Pancreas (tissue), 10 donors: ENCODE measurements at regions not wholly inside any gene's neighbourhood (a gene's known extent, or its start where the extent isn't known, plus 50 kb on each side); places are given as distances from the start of the nearest gene placed in this dataset.

Experiments
- ATAC-seq, 4 donors: fragments of 200-7000 bp; cut with Tn5 transposase; one replicate each; pipeline versions ENCODE4 v1.8.0 to v1.9.1; 2020; ENCODE audit warnings: mild to moderate bottlenecking in 4 of 4, moderate library complexity in 4 of 4
- DNase-seq, 6 donors: peaks; one replicate each; pipeline ENCODE4 v3.0.0-alpha.2; 2020
- FAIRE-seq: peaks from 2 replicates; lab custom pipeline; 2012; peaks lifted over from hg19 to GRCh38; lab: Jason Lieb, UNC
- H3K27ac ChIP-seq, 4 donors: fragments of 200-600 bp; sonication (generic); 1 replicate in 3 of 4; 2 replicates in 1 of 4; pipeline versions ENCODE4 v1.5.0 to v1.8.0; 2020
- H3K27me3 ChIP-seq, 4 donors: fragments of 200-600 bp; one replicate each; pipeline ENCODE4 v1.8.0; 2021
- H3K36me3 ChIP-seq, 3 donors: fragments of 200-600 bp; sonication (generic) in 1 of 3; one replicate each; pipeline versions ENCODE4 v1.5.0 to v1.8.0; 2020 to 2021
- H3K4me1 ChIP-seq, 3 donors: fragments of 200-600 bp; one replicate each; pipeline ENCODE4 v1.8.0; 2021
- H3K4me3 ChIP-seq, 4 donors: fragments of 200-600 bp; sonication (generic) in 2 of 4; one replicate each; pipeline versions ENCODE4 v1.5.0 to v1.8.0; 2020 to 2021
- H3K9me3 ChIP-seq, 4 donors: fragments of 200-600 bp; one replicate each; pipeline ENCODE4 v1.8.0; 2021
- WGBS, 2 donors: extraction: QIAGEN DNeasy Blood & Tissue Kit; methylation state at CpG; one replicate each; pipeline ENCODE4 v1.1.7; 2013; 5-methylcytosine and 5-hydroxymethylcytosine counted together
- intact Hi-C, 3 donors: fragments of 100-400 bp; cut with DNase I; formaldehyde crosslinking; loops; one replicate each; pipeline versions ENCODE4 v1.11.1 to v1.14.2; 2022
- TF ChIP-seq, protein P1 (sequence below), 4 donors: fragments of 200-600 bp; sonication (generic) in 3 of 4; IDR thresholded peaks; one replicate each; pipeline versions ENCODE4 v1.5.0 to v1.8.0; 2021; ENCODE audit warnings: antibody characterized with exemption in 4 of 4
- donor health status: healthy with polysubstance abuse.
- donor health status: DM: no; HTN: no; CAD: no; lungs with moderate emphysema.
- donor health status: DM: no; HTN: no; CAD: no.
- donor health status: control.
- donor health status: control.
- donor health status: Bipolar disorder and iron deficiency.
- donor health status: DM: yes; HTN: yes; CAD: no.
- donor health status: DM: no; HTN: no; CAD: no.
- donor health status: DM: no; HTN: no; CAD: no.
- donor health status: DM: yes; HTN: yes; CAD: no.

GRCh38 chr15:101543431-101543830 is 53.9 kb upstream of the PCSK6 start:
- H3K4me3 ChIP-seq, result no peak overlapping the region
- no peaks in the 10 kb centered on the region for H3K9me3 ChIP-seq
- DNase-seq, result no peak
- WGBS, 2 donors, result 76% methylated on average over 12 of the region's 12 CpGs
- TF ChIP-seq, protein P1, sequence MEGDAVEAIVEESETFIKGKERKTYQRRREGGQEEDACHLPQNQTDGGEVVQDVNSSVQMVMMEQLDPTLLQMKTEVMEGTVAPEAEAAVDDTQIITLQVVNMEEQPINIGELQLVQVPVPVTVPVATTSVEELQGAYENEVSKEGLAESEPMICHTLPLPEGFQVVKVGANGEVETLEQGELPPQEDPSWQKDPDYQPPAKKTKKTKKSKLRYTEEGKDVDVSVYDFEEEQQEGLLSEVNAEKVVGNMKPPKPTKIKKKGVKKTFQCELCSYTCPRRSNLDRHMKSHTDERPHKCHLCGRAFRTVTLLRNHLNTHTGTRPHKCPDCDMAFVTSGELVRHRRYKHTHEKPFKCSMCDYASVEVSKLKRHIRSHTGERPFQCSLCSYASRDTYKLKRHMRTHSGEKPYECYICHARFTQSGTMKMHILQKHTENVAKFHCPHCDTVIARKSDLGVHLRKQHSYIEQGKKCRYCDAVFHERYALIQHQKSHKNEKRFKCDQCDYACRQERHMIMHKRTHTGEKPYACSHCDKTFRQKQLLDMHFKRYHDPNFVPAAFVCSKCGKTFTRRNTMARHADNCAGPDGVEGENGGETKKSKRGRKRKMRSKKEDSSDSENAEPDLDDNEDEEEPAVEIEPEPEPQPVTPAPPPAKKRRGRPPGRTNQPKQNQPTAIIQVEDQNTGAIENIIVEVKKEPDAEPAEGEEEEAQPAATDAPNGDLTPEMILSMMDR (IDR thresholded peaks at IDR 0.05), result no peak
- no peaks in the 10 kb centered on the region for H3K36me3 ChIP-seq
- no peaks in the 10 kb centered on the region for H3K4me1 ChIP-seq
- no peak overlapping the region for H3K27ac ChIP-seq
- FAIRE-seq, result no peak
- ATAC-seq, result no peak
- intact Hi-C loops, result no loop called here
- H3K27me3 ChIP-seq, result peaks cover 0 to 4% (median 0%) of the 10 kb centered on the region in 4 donors

- no peaks in the 10 kb centered on the region for H3K36me3 ChIP-seq
- no peak overlapping the region for H3K4me3 ChIP-seq
- H3K27me3 ChIP-seq, result no peaks in the 10 kb centered on the region
- TF ChIP-seq, protein P1 (IDR thresholded peaks at IDR 0.05), result no peak
- ATAC-seq, result no peak
- H3K27ac ChIP-seq, result no peak overlapping the region
- FAIRE-seq, result no peak
- H3K4me1 ChIP-seq, result no peaks in the 10 kb centered on the region
- DNase-seq, result no peak
- H3K9me3 ChIP-seq, result no peaks in the 10 kb centered on the region
- intact Hi-C loops, result no loop called here
- 75 to 78% methylated on average over 7 of the region's 7 CpGs for WGBS, 2 donors
Observed at GRCh38 chr15:101543026-101543390, 53.5 kb upstream of the PCSK6 start.

DNA sequence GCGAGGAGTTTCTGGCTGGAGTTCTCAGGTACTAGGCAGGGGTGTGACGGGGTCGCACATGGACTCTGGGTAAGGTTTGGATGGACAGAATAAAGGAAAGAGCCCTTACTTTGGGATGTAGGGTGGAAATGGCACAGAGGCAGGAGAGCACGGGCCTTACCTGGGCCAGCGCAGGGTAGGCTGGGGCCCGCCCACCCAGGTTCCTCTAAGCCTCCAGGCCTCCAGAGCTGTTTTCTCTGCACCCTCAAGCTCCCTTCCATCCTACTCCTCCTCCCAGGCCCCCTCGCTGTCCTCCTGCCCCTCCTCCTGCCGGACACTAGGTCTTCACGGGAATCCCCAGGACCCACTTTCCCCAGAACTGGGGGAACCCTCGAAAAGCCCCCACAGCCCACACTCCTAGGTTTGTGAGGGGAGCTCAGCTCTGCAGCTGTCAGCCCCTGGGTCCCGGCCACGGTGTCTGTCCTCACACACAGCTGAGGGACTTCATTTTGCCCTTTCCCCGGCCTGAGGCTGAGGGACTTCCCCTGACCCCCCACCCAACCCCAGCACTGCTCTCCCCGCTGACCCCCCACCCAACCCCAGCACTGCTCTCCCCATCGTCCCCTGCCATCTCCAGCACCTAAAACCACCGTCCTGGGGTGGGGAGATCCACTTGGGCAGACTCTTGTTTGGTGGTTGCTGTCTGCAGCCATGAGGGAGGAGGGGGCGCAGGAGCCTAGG is 53.0 kb upstream of the PCSK6 start:
- Histone ChIP-seq H3K27me3 (no peaks in the 10 kb centered on the region), H3K9me3 (no peaks in the 10 kb centered on the region), H3K4me1 (no peaks in the 10 kb centered on the region), H3K27ac (no peak overlapping the region), H3K36me3 (no peaks in the 10 kb centered on the region), H3K4me3 (no peak overlapping the region)
- TF ChIP-seq, protein P1 (IDR thresholded peaks at IDR 0.05), result no peak
- no peak for ATAC-seq
- no peak for FAIRE-seq
- WGBS, 2 donors, result 78 to 82% methylated on average over 16 to 17 of the region's 17 CpGs
- DNase-seq, result peak in 1 of 6 donors; percentile 89
- intact Hi-C loops, result no loop called here

DNA sequence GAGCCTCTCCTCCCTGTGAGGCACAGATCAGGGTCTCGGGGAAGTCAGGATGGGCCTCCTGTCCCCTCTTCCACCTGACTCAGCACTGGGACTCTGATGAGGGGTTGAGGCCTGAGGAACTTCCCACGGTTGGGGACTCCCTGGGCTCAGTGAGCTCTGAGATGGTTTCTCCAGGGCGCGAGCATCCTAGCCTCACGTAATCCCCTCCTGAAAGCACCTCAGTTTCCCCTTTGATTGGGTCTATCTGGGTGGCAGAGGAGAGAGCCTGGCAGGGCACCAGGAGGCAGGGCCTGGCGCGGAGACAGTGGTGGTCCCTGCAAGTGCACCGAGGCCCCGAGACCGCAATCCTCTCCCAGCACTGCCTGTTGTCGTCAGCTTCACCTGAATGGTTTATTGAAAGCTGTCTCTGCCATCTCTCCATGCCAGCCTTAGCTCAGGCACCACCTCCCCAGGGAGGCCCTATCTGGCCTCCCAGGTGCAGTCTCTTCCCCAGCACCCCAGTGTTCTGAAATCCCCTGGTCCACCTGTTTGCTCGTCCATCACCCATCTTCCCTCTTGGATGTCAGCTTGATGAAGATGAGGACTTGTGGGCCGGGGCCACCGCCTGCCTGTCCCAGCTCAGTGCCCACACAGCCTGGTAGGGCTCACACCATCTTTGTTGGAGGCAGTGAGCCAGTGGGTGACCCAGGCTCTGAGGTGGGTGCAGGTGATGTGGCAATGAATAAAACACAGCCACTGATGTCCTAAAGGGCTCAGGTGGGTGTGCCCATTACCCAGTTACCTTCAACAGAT is 52.2 kb upstream of the PCSK6 start:
- no peaks in the 10 kb centered on the region for H3K36me3 ChIP-seq
- no peak for ATAC-seq
- no peak overlapping the region for H3K27ac ChIP-seq
- no peaks in the 10 kb centered on the region for H3K4me1 ChIP-seq
- H3K9me3 ChIP-seq, result no peaks in the 10 kb centered on the region
- intact Hi-C loops, result no loop called here
- H3K4me3 ChIP-seq, result no peak overlapping the region
- no peak for DNase-seq
- WGBS, 2 donors, result 95 to 99% methylated on average over 13 to 14 of the region's 14 CpGs
- H3K27me3 ChIP-seq, result no peaks in the 10 kb centered on the region
- no peak for FAIRE-seq
- TF ChIP-seq, protein P1 (IDR thresholded peaks at IDR 0.05), result no peak
